Loucy (cell line): ENCODE measurements at regions not wholly inside any gene's neighbourhood (a gene's known extent, or its start where the extent isn't known, plus 50 kb on each side); places are given as distances from the start of the nearest gene placed in this dataset.

Experiments
- H2AFZ ChIP-seq: fragments of 200-600 bp; sonication (generic); 2 replicates; pipeline ENCODE4 v1.6.0; 2016; ENCODE audit warnings: antibody characterized with exemption, mild to moderate bottlenecking, low read length, moderate library complexity
- H3F3A ChIP-seq: fragments of 200-600 bp; 2 replicates; pipeline ENCODE4 v1.6.0; 2016; ENCODE audit warnings: antibody characterized with exemption, low read depth, mild to moderate bottlenecking
- H3K27me3 ChIP-seq: fragments of 200-600 bp; sonication (generic); 2 replicates; pipeline ENCODE4 v1.6.1; 2014; ENCODE audit warnings: low read length, mild to moderate bottlenecking; ENCODE audit not compliant: insufficient read depth, poor library complexity, severe bottlenecking
- H3K36me3 ChIP-seq: fragments of 200-600 bp; sonication (generic); 2 replicates; pipeline ENCODE4 v1.6.1; 2016; ENCODE audit warnings: low read length; ENCODE audit not compliant: insufficient read depth
- H3K4me1 ChIP-seq: fragments of 200-600 bp; sonication (generic); 2 replicates; pipeline ENCODE4 v1.5.1; 2014; ENCODE audit warnings: low read length, mild to moderate bottlenecking; ENCODE audit not compliant: insufficient read depth, poor library complexity, severe bottlenecking
- H3K4me2 ChIP-seq: fragments of 200-600 bp; sonication (generic); 2 replicates; pipeline ENCODE4 v1.6.0; 2014; ENCODE audit warnings: antibody characterized with exemption, low read length, low read depth, mild to moderate bottlenecking; ENCODE audit not compliant: poor library complexity, severe bottlenecking
- H3K4me3 ChIP-seq: fragments of 200-600 bp; sonication (generic); 2 replicates; pipeline ENCODE4 v1.5.1; 2014; ENCODE audit warnings: low read length, mild to moderate bottlenecking, mixed read lengths; ENCODE audit not compliant: poor library complexity, severe bottlenecking
- H3K79me2 ChIP-seq: fragments of 200-600 bp; sonication (generic); 2 replicates; pipeline ENCODE4 v1.6.1; 2014; ENCODE audit warnings: low read length; ENCODE audit not compliant: insufficient read depth
- H3K9ac ChIP-seq: fragments of 200-600 bp; sonication (generic); 2 replicates; pipeline ENCODE4 v1.6.0; 2014; ENCODE audit warnings: mild to moderate bottlenecking, low read depth, low read length, moderate library complexity; ENCODE audit not compliant: poor library complexity, severe bottlenecking
- H3K9me2 ChIP-seq: fragments of 200-600 bp; sonication (generic); replicated peaks from 2 replicates; pipeline ENCODE4 v1.6.1; 2016; ENCODE audit warnings: low read depth, low read length, mixed read lengths
- H3K9me3 ChIP-seq: fragments of 200-600 bp; sonication (generic); 2 replicates; pipeline ENCODE4 v1.6.1; 2014; ENCODE audit warnings: mild to moderate bottlenecking, antibody characterized with exemption, low read length, low read depth; ENCODE audit not compliant: insufficient read depth
- H4K20me1 ChIP-seq: fragments of 200-600 bp; sonication (generic); 2 replicates; pipeline ENCODE4 v1.6.0; 2014; ENCODE audit warnings: antibody characterized with exemption, low read length, mild to moderate bottlenecking; ENCODE audit not compliant: insufficient read depth, poor library complexity, severe bottlenecking
- EZH2phosphoT487 ChIP-seq: fragments of 200-600 bp; IDR thresholded peaks from 2 replicates; pipeline ENCODE4 v1.6.1; 2018; ENCODE audit warnings: antibody characterized with exemption, mild to moderate bottlenecking, moderate library complexity, borderline replicate concordance
- TF ChIP-seq, protein P1 (sequence below): fragments of 200-600 bp; sonication (generic); conservative IDR thresholded peaks from 2 replicates; pipeline ENCODE4 v1.5.1; 2014; ENCODE audit warnings: mild to moderate bottlenecking, antibody characterized with exemption, low read length

DNA sequence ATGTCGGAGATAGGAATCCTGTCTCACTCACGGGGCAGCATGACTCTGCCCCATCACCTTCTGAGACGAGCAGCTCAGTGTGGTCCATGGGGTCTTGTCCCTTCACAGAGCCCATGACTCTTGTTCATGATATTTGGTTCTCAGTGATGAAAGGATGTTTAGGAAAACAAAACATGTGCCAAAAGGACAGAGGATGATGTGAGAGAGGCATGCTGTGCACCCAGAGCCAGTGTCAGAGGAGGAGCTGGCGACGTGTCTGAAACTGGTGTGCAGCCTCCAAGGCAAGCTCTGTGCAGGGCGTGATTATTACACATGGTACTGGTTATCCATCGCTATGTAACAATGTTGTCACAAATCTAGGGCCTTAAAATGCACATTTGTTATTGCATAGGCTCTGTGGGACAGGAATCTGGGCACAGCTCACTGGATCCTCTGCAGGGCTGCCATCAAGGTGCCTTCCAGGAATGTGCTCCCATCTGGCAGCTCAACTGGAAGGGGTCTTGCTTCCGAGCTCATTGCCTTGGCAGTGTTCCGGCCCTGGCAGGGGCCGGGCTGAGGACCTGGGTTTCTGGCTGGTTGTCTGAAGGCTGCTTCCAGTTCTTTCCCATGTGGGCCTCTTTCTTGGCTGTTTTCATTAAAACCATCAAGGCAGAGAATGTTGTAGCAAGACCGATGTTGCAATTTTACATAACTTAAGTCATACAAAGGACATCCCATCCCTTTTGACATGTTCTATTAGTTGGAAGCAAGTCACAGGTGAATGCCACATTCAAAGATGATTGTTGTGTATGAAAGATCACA is 175.4 kb downstream of the ERMARD start:
- Histone ChIP-seq H3K79me2 (no peaks in the 10 kb centered on the region), H3K27me3 (no peaks in the 10 kb centered on the region), H4K20me1 (no peaks in the 10 kb centered on the region), H3K4me1 (no peaks in the 10 kb centered on the region), H3K4me3 (no peak overlapping the region), H3K9ac (no peak overlapping the region), H2AFZ (no peak overlapping the region), H3K9me3 (peaks cover 28% of the 10 kb centered on the region; the same call in 1 of the 2 replicates), H3K36me3 (no peaks in the 10 kb centered on the region), H3F3A (no peaks in the 10 kb centered on the region), H3K4me2 (no peak overlapping the region), H3K9me2 (no peaks in the 10 kb centered on the region)
- TF ChIP-seq EZH2phosphoT487, result no peak
- TF ChIP-seq, protein P1, sequence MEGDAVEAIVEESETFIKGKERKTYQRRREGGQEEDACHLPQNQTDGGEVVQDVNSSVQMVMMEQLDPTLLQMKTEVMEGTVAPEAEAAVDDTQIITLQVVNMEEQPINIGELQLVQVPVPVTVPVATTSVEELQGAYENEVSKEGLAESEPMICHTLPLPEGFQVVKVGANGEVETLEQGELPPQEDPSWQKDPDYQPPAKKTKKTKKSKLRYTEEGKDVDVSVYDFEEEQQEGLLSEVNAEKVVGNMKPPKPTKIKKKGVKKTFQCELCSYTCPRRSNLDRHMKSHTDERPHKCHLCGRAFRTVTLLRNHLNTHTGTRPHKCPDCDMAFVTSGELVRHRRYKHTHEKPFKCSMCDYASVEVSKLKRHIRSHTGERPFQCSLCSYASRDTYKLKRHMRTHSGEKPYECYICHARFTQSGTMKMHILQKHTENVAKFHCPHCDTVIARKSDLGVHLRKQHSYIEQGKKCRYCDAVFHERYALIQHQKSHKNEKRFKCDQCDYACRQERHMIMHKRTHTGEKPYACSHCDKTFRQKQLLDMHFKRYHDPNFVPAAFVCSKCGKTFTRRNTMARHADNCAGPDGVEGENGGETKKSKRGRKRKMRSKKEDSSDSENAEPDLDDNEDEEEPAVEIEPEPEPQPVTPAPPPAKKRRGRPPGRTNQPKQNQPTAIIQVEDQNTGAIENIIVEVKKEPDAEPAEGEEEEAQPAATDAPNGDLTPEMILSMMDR, result no peak

DNA sequence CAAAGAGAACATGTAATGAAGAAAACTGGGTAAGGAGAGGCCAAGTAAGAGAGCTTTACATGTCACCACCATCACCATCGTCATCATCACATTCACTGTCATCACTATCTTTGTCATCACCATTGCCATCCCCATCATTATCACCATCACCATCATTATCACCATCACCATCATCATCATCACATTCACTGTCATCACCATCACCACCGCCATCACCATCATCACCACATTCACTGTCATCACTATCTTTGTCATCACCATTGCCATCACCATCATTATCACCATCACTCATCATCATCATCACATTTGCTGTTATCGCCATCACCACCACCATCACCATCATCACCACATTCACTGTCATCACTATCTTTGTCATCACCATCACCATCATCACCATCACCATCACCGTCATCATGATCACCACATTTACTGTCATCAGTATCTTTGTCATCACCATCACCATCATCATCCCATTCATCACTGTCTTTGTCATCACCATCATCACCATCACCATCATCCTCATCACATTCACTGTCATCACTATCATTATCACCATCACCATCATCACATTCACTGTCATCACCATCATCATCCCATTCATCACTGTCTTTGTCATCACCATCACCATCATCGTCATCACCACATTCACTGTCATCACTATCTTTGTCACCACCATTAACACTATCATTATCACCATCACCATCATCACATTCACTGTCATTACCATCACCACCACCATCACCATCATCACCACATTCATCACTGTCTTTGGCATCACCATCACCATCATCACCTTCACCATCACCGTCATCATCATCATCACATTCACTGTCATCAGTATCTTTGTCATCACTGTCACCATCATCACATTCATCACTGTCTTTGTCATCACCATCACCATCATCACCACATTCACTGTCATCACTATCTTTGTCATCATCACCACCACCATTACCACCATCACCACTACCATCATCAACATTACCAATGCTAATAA is 172.3 kb downstream of the ERMARD start:
- H3F3A ChIP-seq, result no peaks in the 10 kb centered on the region
- no peaks in the 10 kb centered on the region for H3K27me3 ChIP-seq
- no peaks in the 10 kb centered on the region for H3K9me2 ChIP-seq
- no peaks in the 10 kb centered on the region for H3K4me1 ChIP-seq
- no peak overlapping the region for H3K9ac ChIP-seq
- H3K36me3 ChIP-seq, result no peaks in the 10 kb centered on the region
- H4K20me1 ChIP-seq, result no peaks in the 10 kb centered on the region
- H3K9me3 ChIP-seq, result peaks cover 35% of the 10 kb centered on the region; the same call in 1 of the 2 replicates
- H2AFZ ChIP-seq, result no peak overlapping the region
- H3K79me2 ChIP-seq, result no peaks in the 10 kb centered on the region
- no peak overlapping the region for H3K4me3 ChIP-seq
- TF ChIP-seq EZH2phosphoT487, result no peak
- TF ChIP-seq, protein P1, result no peak
- H3K4me2 ChIP-seq, result no peak overlapping the region

- H4K20me1 ChIP-seq, result no peaks in the 10 kb centered on the region
- H3K36me3 ChIP-seq, result no peaks in the 10 kb centered on the region
- no peaks in the 10 kb centered on the region for H3K9me2 ChIP-seq
- TF ChIP-seq, protein P1, result no peak
- TF ChIP-seq EZH2phosphoT487, result no peak
- H3K27me3 ChIP-seq, result no peaks in the 10 kb centered on the region
- peaks cover 27% of the 10 kb centered on the region; the same call in 1 of the 2 replicates for H3K9me3 ChIP-seq
- H3K4me3 ChIP-seq, result no peak overlapping the region
- no peaks in the 10 kb centered on the region for H3F3A ChIP-seq
- H3K4me2 ChIP-seq, result no peak overlapping the region
- no peak overlapping the region for H3K9ac ChIP-seq
- H3K79me2 ChIP-seq, result no peaks in the 10 kb centered on the region
- H2AFZ ChIP-seq, result no peak overlapping the region
- no peaks in the 10 kb centered on the region for H3K4me1 ChIP-seq
These were observed 170.7 kb downstream of the ERMARD start for GRCh38 chr6:169921853-169922824.
